CD4-positive, alpha-beta T cell treated with Interleukin-15 for 1 hour (primary cell): ENCODE measurements at regions not wholly inside any gene's neighbourhood (a gene's known extent, or its start where the extent isn't known, plus 50 kb on each side); places are given as distances from the start of the nearest gene placed in this dataset.

Experiments
- DNase-seq: peaks from one replicate; pipeline ENCODE4 v3.0.0-alpha.2; 2020

- DNase-seq, result no peak
These were observed 127.4 kb upstream of the FAM83B start for GRCh38 chr6:54719131-54719530.

DNA sequence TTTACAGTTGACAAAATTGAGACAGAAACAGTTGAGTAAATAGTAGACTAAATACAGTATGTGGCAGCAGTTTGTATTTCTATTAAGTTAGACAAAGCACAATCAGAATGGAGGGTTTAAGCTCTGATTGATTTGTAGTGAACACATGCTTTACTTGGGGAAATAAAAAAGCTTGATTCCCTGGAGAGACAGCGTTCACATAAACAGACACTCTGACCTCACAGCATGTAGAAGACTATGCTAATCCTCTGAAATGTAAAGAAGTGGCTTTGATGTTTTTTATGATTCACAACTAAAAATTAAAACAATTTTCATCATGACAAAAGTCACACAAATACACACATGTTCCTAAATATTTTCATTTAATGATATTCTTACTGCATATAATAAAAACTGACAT lies 126.9 kb upstream of the FAM83B start:
- no peak for DNase-seq

DNA sequence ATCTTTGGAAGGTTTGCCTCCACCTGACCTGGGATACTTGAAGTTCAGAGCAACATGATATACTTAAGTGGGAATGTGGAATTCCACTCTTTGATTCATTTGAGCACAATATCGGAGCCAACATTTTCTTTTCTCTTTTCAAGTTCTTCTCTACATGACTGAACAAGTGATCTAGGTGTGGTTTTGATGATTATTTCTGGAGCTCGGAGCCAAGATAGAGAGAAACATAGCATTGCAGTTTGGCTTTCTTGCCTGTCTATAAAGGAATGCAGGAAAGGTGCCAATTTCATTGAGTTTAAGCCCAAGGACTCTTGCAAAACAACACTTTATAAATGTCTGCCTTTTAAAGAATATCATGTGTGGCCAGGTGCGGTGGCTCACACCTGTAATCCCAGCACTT lies 124.2 kb upstream of the FAM83B start:
- DNase-seq, result no peak

DNA sequence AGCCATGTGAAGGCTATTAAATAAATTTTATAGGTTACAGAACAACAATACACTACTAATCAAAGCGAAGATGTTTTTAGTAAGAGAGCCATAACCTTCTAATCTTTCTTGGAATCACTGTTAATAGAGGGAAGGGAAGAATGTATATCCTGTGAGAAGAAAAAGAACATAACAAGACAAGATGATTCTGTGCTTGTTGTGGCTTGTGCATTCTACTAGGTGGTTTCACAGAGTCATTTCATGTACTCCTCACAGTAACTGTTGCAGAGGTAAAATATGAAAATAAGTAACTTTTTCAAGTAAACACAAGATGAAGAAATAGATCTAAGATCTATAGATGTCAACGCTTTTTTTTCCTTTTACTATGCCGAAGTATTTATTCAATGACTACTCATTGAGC lies 116.9 kb upstream of the FAM83B start:
- no peak for DNase-seq

DNA sequence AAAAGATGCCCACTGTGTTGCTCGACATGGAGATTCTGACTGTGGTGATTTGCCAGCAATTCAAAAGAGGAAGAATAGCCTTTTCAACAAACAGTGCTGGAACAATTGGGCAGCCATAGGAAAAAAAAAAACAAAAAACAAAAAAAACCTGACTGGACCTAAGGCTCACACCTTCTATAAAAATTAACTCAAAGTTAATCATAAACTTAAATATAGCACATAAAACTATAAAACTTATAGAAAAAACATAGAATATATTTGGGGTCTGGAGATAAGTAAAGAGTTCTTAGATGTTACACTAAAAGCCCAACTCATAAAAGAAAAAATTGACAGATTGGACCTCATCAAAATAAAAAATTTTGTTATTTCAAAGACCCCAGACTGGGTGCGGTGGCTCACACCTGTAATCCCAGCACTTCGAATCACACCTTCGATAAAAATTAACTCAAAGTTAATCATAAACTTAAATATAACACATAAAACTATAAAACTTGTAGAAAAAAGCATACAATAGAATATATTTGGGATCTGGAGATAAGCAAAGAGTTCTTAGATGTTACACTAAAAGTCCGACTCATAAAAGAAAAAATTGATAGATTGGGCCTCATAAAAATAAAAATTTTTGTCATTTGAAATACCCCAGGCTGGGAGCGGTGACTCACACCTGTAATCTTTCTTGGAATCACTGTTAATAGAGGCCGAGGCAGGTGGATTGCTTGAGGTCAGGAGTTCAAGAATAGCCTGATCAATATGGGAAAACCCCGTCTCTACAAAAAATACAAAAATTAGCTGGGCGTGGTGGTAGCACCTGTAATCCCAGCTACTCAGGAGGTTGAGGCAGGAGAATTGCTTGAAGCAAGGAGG lies 115.6 kb upstream of the FAM83B start:
- DNase-seq, result no peak

DNA sequence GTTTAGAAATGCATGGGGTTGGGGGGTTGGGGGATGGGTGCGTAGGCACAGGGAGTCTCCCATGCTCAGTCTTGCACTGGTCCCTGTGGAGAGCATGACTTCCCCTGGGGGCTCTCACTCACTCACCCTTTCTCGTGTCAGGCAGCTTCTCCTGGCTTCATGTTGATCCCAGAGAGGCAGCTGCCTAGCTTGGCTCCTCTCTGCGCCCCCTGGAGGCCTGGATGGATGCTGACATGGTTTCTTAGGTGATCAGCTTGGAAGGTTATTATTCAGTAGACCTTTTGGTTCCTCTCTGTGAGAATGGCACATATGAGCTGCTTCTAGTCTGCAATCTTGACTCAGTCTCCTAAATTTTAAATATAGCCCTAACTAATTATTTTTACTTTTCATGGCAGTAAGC lies 109.3 kb upstream of the FAM83B start:
- peak; percentile 17 for DNase-seq

- DNase-seq, result no peak
These were observed 98.6 kb upstream of the FAM83B start for GRCh38 chr6:54747955-54748354.

GRCh38 chr6:54754406-54754805 lies 92.2 kb upstream of the FAM83B start:
- DNase-seq, result no peak

DNA sequence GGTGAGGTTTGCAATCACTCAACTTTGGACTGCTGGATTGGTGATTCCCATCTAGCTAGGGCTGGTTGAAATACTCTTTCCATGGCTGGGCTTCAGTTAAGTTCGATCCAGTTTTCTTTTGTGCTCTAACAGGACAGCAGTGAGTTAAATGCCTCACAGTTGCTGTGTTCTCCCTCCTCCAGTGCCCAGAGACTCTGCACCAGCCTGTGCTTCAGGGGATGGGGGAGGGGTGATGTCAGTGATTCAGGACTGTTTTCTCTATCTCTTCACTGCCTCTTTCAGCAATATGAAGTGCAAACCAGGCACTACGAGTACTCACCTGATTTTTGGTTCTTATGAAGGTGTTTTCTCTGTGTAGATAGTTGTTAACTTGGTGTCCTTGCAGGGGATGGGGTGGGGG lies 88.2 kb upstream of the FAM83B start:
- no peak for DNase-seq

DNA sequence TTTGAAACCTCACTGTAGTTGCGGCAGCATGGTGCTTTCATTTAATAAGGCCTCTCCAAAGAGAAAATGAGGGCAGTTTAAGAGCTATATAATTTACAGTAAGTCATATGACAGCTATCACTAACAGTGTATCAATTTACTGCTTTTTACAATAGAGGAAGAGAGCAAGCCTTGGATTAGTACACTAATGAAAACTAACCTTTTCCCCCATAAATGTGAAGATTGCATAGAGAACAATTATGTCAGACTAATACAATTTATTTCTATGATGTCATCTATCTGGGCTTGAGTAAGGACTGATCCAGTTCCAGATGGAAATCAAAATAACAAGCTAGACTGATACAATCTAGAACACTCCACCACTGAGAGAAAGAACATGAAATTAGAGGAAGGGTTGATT lies 78.1 kb upstream of the FAM83B start:
- DNase-seq, result no peak

GRCh38 chr6:54770328-54770727 lies 76.2 kb upstream of the FAM83B start:
- no peak for DNase-seq

DNA sequence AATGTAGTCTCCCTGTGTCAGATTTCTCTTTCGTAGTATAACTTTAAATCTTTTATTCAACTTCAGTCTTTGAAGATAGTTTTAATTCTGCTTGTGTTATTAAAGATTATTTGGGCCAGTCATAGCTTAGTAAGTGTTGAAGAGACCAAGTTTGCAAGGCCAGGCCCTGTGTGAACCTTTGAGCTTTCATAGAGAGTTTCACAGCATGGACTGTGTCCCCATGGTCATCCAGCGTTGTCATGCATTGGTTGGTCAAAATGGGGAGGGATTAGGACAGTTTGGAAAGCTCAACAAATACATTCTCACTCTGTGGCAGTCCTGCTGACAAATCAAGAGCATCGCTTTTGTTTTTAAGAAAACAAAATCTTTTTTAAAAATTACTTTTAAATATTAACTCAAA lies 74.6 kb upstream of the FAM83B start:
- no peak for DNase-seq

GRCh38 chr6:54772610-54773009 lies 74.0 kb upstream of the FAM83B start:
- DNase-seq, result no peak

DNA sequence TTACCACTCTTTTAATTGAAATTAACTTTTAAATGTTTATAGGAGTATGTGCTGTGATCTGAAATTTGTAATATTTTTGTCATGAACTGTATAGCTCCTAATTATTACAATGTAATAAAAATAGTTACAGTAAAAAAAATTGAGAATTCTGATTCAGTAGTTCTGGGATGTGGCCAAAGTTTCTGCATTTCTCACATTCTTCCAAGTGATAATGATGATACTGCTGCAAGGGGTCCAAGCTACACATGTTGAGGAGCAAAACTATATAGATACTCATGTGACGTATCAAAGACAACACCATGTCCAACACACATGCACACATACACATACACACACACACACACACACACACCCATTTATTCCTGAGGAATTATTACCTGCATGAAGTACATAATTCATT lies 71.0 kb upstream of the FAM83B start:
- no peak for DNase-seq

DNA sequence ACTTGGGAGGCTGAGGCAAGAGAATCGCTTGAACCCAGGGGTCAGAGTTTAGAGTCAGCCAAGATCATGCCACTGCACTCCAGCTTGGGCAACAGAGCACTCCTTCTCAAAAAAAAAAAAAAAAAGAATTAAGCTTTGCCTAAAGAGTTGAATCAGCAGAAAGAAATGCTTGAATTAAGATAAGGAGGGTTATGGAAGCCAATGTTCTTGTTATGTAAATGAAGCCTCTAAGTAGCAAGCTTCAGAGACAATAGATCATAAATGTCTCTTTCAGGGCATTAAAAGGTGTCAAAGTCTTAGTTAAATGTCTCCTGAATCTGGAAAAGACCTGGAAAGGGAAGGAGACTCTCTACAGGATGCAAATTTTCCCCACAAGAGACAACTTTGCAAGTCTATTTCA lies 69.7 kb upstream of the FAM83B start:
- DNase-seq, result no peak

- no peak for DNase-seq
These were observed 67.8 kb upstream of the FAM83B start for GRCh38 chr6:54778731-54779130.

DNA sequence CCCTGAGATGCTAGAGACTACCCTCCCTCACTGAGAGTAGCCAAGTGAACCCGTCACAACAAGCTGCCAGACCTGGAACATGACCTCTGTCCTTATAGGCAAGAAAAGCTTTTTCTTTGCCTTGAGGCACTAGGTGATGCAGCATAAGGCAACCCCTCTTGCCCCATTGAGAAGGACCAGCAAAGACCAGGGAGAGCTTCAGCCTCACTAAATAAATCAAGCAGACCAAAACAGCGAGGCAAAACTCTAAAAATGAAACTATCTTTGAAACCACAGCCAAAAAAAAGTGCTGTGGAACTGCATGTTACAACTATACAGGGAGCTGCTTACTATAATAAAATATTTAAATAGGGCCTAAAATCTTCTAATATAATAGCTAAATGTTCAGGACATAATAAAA lies 62.6 kb upstream of the FAM83B start:
- no peak for DNase-seq

- no peak for DNase-seq
These were observed 60.4 kb upstream of the FAM83B start for GRCh38 chr6:54786154-54786553.

DNA sequence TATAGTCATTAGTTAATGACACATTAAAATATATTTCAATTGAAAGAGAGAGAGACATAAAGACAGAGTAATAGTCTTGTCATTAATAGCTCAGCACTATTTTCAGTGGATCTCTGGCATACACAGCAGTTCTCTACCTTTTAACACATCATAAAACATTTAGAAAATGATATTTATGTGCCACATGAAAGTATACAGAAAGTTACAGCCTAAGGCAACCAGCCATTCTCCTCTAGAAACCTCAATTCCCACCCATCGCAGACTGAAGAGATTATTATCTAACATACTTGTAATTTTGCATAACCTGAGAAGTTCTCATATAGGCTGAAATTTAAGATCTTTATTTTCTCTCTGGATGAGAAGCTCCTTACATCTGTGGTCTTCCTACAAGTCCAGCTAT lies 58.7 kb upstream of the FAM83B start:
- no peak for DNase-seq
